ENCODE measurements at regions not wholly inside any gene's neighbourhood (a gene's known extent, or its start where the extent isn't known, plus 50 kb on each side); places are given as distances from the start of the nearest gene placed in this dataset.
"Not testable (repeated sequence)": the region's sequence is repeated elsewhere in the genome, so short reads cannot be mapped to it uniquely, and the experiment has no call there.

- DNase-seq (ENCODE audit: low read depth in 2 of 2) = no peak
Measured at GRCh38 chr4:38514465-38515146, 149.4 kb upstream of the KLF3 start.

DNA sequence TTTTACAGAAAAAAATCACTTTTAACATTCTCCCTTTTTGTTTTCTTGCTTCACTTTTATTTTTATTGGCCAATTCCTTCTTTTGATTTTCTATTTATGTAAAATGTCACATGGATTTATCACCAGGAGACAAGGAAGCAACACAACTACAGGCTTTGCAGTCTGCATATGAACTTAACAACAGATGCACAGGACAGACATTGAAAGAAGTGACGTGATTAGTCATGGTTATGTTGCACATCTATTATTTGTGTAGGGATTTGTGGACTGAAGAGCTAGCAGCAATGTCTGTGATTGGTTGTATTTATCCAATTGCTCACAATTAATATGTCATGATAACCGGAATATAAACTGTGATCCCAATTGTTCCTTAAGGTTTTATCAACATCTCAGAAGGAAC lies 147.8 kb upstream of the KLF3 start:
- DNase-seq (ENCODE audit: low read depth in 2 of 2) = no peak

GRCh38 chr4:38519666-38520065 lies 144.3 kb upstream of the KLF3 start:
- DNase-seq (ENCODE audit: low read depth in 2 of 2) = no peak

DNA sequence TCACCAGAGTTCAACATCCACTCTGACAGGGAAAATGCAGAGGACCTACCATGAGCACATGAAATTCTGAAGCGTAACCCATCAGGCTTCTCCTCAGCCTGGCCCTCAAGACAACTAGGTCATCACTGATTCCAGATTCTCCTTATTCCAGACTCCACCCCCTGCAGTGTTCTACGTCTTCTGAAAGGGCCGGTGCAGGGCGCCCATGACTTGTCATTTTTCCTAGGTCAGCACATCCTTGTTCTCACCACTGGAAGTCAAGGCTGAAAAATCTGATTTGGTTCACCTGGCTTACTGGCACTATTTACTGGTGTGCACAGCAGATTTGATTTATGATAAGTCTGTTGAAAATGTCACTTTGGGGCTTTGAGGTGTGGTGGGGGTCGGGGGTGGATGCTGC lies 140.9 kb upstream of the KLF3 start:
- DNase-seq (ENCODE audit: low read depth in 2 of 2) = no peak

GRCh38 chr4:38523524-38524448 lies 140.2 kb upstream of the KLF3 start:
- DNase-seq (ENCODE audit: low read depth in 2 of 2) = peak; percentile 22 to 38

DNA sequence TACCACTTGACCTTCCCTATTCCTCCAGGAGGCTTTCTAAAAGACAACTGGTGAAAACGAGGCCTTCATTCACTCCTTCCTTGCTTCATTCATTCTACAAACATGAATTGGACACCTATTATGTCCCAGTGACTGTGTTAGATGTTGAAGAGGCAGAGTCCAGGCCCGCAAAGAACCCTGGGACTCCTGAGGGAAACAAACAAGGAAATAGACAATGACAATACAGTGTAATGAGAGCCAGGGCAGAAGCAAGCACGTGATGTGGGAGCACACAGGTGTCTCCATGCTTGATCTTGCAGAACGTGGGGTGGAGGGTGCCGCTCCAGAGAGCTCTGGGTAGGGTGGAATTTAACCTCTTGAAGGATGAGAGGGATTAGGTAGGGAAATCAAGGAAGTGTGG lies 137.6 kb upstream of the KLF3 start:
- DNase-seq (ENCODE audit: low read depth in 2 of 2) = no peak

DNA sequence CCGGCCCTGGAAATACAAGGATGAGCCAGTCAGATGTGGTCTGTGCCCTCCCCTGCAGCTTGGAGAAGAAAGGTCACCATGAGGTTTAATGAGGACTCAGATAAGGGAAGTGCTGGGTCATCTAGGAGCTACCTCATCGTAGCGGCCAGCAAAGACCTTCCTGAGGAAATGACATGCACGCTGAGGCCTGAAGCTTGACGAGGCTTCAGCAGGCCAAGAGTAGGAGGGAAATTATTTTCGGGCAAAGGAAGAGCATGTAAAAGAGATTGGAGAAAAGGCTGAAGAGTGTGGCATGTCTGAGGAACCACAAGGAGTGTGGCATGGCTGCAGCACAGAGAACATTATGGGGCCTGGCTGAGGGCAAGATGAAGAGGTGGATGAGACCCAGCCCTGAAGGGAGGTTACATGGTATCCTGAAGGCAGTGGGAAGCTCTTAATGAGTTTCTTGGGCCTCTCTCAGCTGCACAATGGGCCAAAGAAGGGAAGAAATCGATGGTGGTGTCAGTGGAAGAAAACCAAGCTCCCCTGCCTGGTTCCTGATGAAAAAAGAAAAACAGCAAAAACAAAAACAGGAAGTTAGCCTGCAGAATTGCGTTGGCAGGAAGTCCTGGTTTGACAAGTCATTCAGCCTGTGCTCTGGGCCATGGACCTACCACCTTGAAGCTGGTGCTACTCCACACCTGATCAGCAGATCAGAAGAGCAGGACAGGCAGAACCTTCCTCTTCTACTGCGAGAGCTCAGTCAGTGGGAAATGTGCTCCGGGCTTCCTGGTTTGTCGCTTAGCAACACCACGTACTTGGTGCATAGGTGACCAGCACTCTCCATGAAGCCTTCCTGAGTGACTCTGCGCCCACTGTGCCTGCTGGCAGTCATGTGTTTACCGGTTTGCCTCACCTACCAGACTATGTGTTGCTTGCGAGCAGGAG lies 134.5 kb upstream of the KLF3 start:
- DNase-seq (ENCODE audit: low read depth in 2 of 2) = peak in 1 of 2 donors; percentile 10

- DNase-seq (ENCODE audit: low read depth in 2 of 2) = no peak
Measured at GRCh38 chr4:38530486-38530885, 133.5 kb upstream of the KLF3 start.

DNA sequence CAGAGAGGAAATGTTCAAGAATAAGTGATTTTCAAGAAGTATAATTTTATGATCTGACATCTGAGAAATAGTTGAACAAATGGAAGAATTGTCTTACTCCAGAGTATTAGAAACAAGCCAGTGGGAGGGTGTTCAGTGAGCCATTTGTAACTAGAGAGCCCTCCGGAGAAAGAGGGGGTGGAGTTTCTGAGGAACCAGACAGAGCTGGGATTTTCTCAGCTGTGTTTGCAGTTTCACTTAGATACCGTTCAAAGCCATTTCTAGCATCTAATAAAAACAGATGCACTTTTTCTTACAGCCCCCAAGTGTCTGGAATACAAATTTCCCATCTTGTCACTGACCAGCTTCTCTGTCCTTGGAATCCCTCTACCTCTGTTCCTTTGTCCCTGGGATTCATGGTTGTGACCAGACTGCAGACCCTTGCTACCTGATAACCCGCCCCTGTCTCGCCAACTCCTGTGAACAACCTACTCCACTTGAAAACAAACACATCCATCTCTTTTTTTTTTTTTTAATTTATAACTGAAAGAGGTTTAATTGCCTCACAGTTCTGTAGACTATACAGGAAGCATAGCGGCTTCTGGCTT lies 132.8 kb upstream of the KLF3 start:
- DNase-seq (ENCODE audit: low read depth in 2 of 2) = no peak

- no peak for DNase-seq (ENCODE audit: low read depth in 2 of 2)
Measured at GRCh38 chr4:38532908-38533499, 131.0 kb upstream of the KLF3 start.

DNA sequence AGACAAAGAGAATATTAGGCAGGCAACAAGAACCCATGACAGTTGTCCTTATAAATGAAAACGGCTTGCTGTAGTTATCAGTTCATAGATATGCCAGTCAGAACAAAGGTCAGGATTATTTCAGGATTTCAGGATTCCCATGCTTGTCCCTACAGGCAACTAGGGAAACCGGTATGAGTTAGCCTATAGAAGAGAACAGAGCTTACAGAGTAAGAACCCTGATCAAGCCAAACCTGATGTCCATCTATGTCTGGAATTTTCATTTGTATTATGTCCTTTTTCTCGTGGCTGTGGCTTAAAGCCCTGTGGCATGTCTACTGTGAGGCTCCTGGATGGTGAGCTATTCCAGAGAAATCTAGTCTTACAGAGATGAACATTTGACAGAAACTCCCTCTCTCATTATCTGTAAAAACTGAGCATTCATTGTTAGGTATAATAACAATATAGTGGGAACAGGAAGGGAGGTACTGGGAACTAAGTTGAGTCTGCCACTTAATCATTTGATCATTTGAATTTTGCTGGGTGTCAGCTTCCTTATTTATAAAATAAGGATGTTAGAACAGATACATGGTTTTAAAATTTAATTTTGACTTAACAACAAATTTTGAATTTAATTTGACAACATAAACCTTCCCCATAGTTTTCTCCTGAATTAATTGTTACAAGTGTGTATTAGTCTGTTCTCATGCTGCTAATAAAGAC lies 129.5 kb upstream of the KLF3 start:
- DNase-seq (ENCODE audit: low read depth in 2 of 2) = no peak

DNA sequence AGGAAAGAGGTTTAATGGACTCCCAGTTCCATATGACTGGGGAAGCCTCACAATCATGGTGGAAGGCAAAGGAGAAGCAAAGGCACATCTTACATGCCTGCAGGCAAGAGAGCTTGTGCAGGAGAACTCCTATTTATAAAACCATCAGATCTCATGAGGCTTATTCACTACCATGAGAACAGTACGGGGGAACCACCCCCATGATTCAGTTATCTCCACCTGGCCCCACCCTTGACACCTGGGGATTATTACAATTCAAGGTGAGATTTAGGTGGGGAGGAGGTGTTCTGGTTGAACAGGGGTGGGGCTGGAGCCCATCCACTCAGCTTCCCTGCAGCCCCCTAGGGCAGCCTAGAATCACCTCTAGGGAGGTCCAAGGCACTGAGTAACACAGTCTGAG lies 128.9 kb upstream of the KLF3 start:
- not testable (repeated sequence) for DNase-seq (ENCODE audit: low read depth in 2 of 2)

DNA sequence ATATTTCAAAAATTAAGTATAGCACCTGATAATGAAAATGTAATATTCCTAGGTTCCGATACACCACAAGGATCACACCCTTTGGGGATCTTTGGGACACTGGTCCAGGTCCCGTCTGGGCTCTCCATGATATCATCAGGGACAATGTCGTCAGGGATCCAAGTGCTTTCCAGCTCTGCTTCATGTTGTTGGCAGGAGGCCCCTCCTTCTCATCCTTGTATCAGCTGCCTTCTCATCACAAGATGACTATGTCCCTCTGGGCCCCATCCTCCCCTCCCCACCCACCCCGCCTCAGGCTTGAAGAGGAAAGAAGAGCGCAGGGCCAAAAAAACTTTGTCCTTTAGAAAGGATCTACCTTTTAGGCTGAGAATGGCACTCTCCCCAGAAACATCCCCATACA lies 128.3 kb upstream of the KLF3 start:
- no peak for DNase-seq (ENCODE audit: low read depth in 2 of 2)

- DNase-seq (ENCODE audit: low read depth in 2 of 2) = no peak
Measured at GRCh38 chr4:38536716-38537115, 127.3 kb upstream of the KLF3 start.

DNA sequence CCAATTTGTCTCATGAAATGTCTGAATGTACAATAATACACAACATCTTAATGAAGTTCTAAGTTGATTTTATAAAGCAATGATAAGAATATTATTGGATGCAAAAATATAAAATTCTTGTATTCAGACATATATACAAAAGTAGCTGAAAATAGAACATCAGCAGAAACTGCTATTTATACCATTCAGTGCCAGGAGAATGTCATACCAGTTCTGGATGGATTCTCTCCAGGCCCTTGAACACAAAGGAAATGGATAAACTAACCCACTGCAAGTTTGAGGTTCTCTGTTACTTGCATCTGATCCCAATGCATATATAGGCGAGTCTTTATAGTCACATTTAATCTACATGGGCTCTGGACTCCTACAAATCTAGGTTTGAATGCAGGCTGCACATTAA lies 126.3 kb upstream of the KLF3 start:
- DNase-seq (ENCODE audit: low read depth in 2 of 2) = no peak

- no peak for DNase-seq (ENCODE audit: low read depth in 2 of 2)
Measured at GRCh38 chr4:38538517-38538916, 125.5 kb upstream of the KLF3 start.

- no peak for DNase-seq (ENCODE audit: low read depth in 2 of 2)
Measured at GRCh38 chr4:38539501-38539900, 124.5 kb upstream of the KLF3 start.

- DNase-seq (ENCODE audit: low read depth in 2 of 2) = no peak
Measured at GRCh38 chr4:38547052-38547451, 116.9 kb upstream of the KLF3 start.

- DNase-seq (ENCODE audit: low read depth in 2 of 2) = no peak
Measured at GRCh38 chr4:38548256-38548655, 115.7 kb upstream of the KLF3 start.

DNA sequence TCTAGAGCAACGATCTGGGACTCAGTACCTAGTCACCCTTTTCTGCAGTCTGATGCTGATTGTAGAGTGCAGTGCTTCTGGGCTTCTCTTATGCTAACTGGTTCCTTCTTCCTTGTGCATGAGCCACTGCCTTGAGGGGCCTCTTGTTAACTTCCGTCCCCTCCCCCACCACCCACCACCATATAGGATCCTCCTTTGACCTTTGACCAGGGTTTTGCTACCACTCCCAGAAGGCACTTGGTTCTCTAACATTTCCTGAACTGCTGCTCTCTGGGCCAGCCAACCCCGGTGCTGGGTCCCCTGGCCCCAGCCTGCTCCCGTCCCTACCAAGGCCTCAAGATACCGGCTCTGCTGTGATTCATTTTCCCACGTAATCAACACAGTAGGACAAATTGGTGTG lies 104.6 kb upstream of the KLF3 start:
- no peak for DNase-seq (ENCODE audit: low read depth in 2 of 2)

GRCh38 chr4:38560340-38560739 lies 103.7 kb upstream of the KLF3 start:
- DNase-seq (ENCODE audit: low read depth in 2 of 2) = no peak

Data from activated CD4-positive, alpha-beta T cell treated with anti-CD3 and anti-CD28 coated beads for 24 hours (primary cell).